Daoy (cell line): ENCODE measurements at regions not wholly inside any gene's neighbourhood (a gene's known extent, or its start where the extent isn't known, plus 50 kb on each side); places are given as distances from the start of the nearest gene placed in this dataset.
"Not testable (repeated sequence)": the region's sequence is repeated elsewhere in the genome, so short reads cannot be mapped to it uniquely, and the experiment has no call there.

ENCODE experiments used
- DNase-seq: peaks from one replicate; pipeline ENCODE4 v3.0.0-alpha.2; 2015; ENCODE audit warnings: low read depth

- DNase-seq, result no peak
Observed at GRCh38 chr10:6925146-6925545, 345.1 kb upstream of the PRKCQ start.

DNA sequence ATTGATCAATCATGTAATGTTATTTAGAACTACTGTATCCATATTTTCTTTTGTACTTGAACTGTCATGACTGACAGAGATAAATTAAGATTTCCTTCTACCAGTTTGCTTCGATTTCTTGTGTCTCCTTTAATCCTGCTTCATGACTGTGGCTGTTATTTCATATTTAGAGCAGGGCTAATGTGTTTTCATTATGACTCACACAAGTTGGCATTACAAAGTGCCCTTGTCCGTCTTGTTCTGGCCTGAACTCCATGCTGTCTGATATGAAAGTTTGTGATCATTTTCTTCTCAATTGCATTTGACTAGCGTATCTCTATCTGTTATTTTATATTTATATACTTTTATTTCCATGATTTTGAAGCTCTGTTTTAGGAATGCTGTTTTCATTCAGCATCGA lies 344.1 kb upstream of the PRKCQ start:
- DNase-seq, result peak; percentile 67

DNA sequence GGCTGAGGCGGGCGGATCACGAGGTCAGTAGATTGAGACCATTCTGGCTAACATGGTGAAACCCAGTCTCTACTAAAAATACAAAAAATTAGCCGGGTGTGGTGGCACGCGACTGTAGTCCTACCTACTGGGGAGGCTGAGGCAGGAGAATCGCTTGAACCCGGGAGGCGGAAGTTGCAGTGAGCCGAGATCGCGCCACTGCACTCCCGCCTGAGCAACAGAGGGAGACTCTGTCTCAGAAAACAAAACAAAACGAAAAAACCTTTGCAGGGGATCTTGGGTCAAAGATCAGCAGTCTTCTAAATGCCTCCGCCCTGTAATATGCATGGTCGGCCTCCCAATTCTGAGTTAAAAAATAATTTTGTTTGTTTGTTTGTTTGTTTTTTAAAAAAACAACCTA lies 340.9 kb upstream of the PRKCQ start:
- DNase-seq, result not testable (repeated sequence)

DNA sequence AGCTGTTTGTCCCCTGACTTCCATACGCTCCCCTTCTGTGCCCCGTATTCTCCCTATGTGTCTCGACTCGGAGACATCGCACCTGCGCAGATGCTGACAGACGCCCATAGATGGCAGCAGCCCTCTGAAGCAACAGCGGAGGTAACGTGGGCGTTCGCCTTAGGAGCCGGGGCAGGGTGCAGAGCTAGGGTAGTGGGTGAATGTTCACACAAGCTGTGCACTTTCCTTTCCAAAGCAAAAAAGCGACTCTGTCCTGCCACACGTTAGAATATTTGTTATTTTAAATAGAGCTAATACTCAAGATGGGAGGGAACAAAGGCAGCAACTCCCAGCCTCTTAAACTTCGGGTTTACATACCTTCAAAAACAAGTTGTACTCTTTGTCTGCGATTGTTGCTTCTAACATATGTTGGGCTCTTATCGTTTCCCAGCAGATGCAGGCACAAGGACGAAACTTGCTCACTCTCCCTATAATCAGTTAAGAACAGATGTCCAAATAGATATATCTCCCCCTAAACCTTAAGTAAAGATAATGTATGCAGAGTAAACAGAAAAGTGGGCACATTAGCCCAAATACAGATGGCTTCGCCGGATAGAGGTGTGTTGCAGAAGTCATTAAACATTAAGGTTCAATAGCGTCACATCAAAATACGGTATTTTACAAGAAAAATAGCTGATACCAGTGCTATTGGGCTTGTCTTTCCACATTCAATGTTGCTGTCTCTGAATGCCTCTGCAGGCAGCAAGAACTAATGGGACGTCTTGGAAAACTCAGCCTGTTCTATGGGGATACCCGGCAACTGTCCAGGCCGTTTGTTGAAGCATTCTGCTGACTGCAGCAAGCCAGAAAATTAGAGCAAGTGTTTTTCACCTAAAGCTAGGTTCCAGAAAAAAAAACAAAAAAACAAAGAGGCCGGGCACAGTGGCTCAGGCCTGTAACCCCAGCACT lies 340.3 kb upstream of the PRKCQ start:
- DNase-seq, result peak; percentile 73

- DNase-seq, result no peak
Observed at GRCh38 chr10:6919077-6919476, 339.0 kb upstream of the PRKCQ start.

GRCh38 chr10:6918305-6918704 lies 338.2 kb upstream of the PRKCQ start:
- peak; percentile 33 for DNase-seq

DNA sequence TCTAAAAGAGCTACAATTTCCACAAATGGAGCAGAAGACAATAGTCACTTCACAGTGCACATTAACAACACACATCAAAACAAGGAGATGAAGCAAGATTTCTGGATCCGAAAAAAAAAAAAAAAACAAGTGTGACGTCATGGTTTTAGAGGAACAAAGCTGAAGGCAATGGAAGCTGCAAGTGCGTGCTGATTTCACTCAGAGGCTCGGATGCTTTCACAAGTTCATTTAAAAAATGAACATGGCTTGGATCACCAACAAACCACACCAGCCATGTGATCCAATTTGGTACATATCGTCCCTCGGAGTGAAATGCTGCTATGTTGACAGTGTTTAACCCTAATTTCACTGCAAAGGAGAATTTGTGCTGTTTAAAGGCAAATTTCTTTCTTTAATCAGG lies 337.0 kb upstream of the PRKCQ start:
- DNase-seq, result no peak

DNA sequence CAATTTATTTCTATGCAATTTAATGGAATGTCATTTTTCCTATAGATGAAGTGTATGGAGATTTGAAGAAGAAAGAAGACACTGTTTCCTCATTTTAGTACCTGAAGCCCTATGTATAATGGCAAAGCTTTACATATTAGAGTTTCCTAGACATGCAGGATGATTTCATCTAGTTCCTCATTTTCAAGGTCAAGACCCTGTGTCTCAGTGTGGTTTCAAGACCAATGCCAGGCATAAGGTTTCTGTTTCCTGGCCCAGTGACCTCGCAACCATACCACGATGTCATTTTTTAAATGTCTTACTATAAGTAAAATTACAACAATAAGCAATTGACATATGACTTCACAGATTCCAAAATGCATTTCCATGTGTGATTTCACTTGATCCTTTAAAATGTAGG lies 336.5 kb upstream of the PRKCQ start:
- no peak for DNase-seq

DNA sequence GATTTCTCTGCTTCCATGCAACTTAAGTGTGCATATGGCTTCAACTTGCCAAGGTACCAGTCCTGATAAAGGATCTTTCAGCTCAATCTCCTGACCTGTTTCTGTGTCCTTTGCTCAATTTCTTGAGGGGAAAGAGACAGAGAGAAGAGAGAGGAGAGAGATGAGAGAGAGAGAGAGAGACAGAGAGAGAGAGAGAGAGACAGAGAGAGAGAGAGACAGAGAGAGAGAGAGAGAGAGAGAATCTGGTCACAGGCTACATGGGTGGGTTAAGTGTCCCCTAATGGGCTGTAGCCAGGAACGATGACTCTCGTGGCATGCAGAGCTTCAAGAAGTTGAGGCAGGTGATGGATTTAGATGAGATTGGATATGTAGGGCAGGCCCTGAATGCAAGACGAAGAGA lies 335.2 kb upstream of the PRKCQ start:
- DNase-seq, result no peak

- no peak for DNase-seq
Observed at GRCh38 chr10:6912929-6913328, 332.9 kb upstream of the PRKCQ start.

DNA sequence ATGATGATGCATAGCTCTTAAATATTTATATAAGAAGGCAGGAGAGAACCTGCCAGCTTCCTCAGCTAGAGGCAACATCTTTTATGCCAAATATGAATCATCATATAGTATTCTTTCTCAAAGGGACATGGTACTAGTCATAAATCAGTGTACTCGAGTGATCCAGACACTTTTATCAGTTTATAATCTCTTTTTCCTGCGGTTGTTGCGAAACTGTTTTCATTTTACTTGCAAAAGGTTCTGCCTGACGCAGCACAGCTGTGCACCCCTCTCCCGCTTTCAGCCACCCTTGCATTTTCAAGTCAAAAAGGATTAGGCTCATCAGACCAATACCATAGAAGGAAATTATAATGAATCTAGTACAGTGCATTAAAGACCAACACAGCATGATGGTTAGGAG lies 332.3 kb upstream of the PRKCQ start:
- DNase-seq, result peak; percentile 23

DNA sequence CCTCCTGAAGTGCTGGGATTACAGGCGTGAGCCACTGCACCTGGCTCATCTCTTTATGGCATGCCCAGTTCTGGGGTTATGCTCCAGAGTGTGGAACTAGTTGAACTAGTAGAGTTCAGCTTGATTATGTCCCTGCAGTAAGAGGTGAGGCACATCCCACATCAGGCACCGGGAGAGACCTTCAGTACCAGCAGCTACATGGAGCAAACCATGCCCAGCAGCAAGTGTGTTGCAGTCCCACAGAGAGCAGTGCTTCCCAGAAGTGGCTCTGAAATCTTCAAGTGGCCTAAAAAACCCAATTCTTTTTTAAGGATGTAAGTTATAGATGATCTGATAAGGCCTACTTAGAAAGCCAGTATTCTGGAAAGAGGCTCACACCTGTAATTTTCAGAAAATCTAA lies 331.9 kb upstream of the PRKCQ start:
- no peak for DNase-seq

DNA sequence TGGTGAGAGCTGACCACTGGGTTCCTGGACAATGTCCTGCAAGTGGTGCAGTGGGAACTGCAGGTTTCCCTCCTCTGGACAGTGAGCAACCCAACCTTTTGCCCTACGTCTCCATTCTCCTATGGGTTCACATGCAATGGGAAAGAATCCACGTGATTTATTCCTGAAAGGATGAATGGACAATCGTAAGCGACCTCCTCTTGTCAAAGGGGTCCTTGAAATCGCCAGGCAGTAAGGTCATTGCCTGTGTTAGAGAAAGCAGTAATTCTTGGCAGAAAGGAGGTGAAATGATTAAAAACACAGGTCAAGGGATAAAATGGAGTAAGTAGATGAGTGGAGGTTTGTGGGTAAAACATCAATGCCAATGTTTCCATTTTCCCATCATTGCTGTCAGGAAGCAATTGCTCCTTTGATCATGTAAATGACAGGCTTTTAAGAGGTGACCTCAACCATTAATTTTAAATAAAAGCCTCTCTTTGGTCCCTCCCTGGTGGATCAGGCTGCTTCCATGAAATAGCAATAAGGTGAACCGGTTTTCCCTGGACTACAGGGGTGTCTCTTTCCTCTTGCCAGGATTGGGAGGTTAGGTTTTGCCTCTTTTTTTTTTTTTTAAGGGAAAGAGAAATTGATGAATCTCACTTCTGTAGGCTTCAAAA lies 330.0 kb upstream of the PRKCQ start:
- no peak for DNase-seq

- DNase-seq, result no peak
Observed at GRCh38 chr10:6907877-6908530, 327.9 kb upstream of the PRKCQ start.

GRCh38 chr10:6894405-6894804 lies 314.3 kb upstream of the PRKCQ start:
- no peak for DNase-seq

DNA sequence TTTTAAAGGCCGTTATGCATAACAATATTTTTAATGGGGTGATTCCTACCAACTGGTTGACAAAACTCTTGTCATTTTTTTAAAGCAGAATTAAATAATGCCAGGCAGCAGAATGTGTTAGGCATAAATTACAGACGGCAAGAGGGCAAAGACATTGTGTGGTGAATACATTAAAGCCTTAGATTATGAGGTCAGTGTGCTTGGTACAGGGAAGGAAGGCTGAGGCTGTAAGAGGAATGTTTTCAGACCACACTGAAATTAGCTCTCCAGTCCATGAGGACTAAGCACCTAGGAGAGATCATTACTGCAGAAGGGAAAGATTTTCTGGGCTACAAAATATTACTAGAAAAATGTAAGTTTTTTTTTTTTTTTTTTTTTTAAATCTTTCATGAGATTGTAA lies 312.8 kb upstream of the PRKCQ start:
- DNase-seq, result no peak

- no peak for DNase-seq
Observed at GRCh38 chr10:6891924-6892323, 311.8 kb upstream of the PRKCQ start.

- no peak for DNase-seq
Observed at GRCh38 chr10:6889718-6890117, 309.6 kb upstream of the PRKCQ start.

- DNase-seq, result no peak
Observed at GRCh38 chr10:6888434-6888833, 308.4 kb upstream of the PRKCQ start.

GRCh38 chr10:6885284-6885683 lies 305.2 kb upstream of the PRKCQ start:
- DNase-seq, result no peak

GRCh38 chr10:6881987-6882386 lies 301.9 kb upstream of the PRKCQ start:
- DNase-seq, result no peak

DNA sequence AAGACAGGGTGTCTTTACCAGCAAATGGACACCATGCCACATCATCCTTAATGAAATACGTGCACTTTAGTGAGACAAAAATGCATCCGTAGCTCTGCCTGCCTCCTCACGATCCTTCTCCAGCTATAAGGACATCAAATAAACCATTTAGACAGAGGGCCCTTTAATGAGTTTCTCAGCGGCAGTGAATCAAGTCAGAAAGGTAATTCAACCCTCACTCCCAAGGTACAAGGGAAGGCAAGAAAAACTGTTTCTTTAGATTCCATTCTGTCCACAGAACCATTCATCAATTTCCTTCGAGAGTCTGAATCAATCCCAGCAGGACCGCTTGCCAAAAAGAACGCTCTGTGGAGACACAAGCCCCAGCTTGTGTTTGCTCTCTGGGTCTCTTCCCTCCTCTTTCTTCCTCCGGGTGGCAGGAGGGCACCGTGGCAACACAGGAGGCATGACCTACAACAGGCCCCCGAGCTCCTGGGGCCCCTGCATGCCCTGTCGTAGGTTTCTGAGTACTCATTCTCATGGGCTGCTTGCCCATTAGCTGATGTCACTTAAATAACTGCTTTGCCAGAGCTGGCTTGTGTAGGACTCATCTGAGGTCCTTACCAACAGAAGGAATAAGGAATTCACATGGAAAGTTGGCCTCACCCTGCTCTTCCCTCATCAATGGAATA lies 297.8 kb upstream of the PRKCQ start:
- DNase-seq, result no peak
